Pancreas (tissue), 10 donors: ENCODE measurements at regions not wholly inside any gene's neighbourhood (a gene's known extent, or its start where the extent isn't known, plus 50 kb on each side); places are given as distances from the start of the nearest gene placed in this dataset.

Source experiments
- ATAC-seq, 4 donors: fragments of 200-7000 bp; cut with Tn5 transposase; one replicate each; pipeline versions ENCODE4 v1.8.0 to v1.9.1; 2020; ENCODE audit warnings: mild to moderate bottlenecking in 4 of 4, moderate library complexity in 4 of 4
- DNase-seq, 6 donors: peaks; one replicate each; pipeline ENCODE4 v3.0.0-alpha.2; 2020
- FAIRE-seq: peaks from 2 replicates; lab custom pipeline; 2012; peaks lifted over from hg19 to GRCh38; lab: Jason Lieb, UNC
- H3K27ac ChIP-seq, 4 donors: fragments of 200-600 bp; sonication (generic); 1 replicate in 3 of 4; 2 replicates in 1 of 4; pipeline versions ENCODE4 v1.5.0 to v1.8.0; 2020
- H3K27me3 ChIP-seq, 4 donors: fragments of 200-600 bp; one replicate each; pipeline ENCODE4 v1.8.0; 2021
- H3K36me3 ChIP-seq, 3 donors: fragments of 200-600 bp; sonication (generic) in 1 of 3; one replicate each; pipeline versions ENCODE4 v1.5.0 to v1.8.0; 2020 to 2021
- H3K4me1 ChIP-seq, 3 donors: fragments of 200-600 bp; one replicate each; pipeline ENCODE4 v1.8.0; 2021
- H3K4me3 ChIP-seq, 4 donors: fragments of 200-600 bp; sonication (generic) in 2 of 4; one replicate each; pipeline versions ENCODE4 v1.5.0 to v1.8.0; 2020 to 2021
- H3K9me3 ChIP-seq, 4 donors: fragments of 200-600 bp; one replicate each; pipeline ENCODE4 v1.8.0; 2021
- WGBS, 2 donors: extraction: QIAGEN DNeasy Blood & Tissue Kit; methylation state at CpG; one replicate each; pipeline ENCODE4 v1.1.7; 2013; 5-methylcytosine and 5-hydroxymethylcytosine counted together
- intact Hi-C, 3 donors: fragments of 100-400 bp; cut with DNase I; formaldehyde crosslinking; loops; one replicate each; pipeline versions ENCODE4 v1.11.1 to v1.14.2; 2022
- TF ChIP-seq, protein P1 (sequence below), 4 donors: fragments of 200-600 bp; sonication (generic) in 3 of 4; IDR thresholded peaks; one replicate each; pipeline versions ENCODE4 v1.5.0 to v1.8.0; 2021; ENCODE audit warnings: antibody characterized with exemption in 4 of 4
- donor health status: healthy with polysubstance abuse.
- donor health status: DM: no; HTN: no; CAD: no; lungs with moderate emphysema.
- donor health status: DM: no; HTN: no; CAD: no.
- donor health status: control.
- donor health status: control.
- donor health status: Bipolar disorder and iron deficiency.
- donor health status: DM: yes; HTN: yes; CAD: no.
- donor health status: DM: no; HTN: no; CAD: no.
- donor health status: DM: no; HTN: no; CAD: no.
- donor health status: DM: yes; HTN: yes; CAD: no.

DNA sequence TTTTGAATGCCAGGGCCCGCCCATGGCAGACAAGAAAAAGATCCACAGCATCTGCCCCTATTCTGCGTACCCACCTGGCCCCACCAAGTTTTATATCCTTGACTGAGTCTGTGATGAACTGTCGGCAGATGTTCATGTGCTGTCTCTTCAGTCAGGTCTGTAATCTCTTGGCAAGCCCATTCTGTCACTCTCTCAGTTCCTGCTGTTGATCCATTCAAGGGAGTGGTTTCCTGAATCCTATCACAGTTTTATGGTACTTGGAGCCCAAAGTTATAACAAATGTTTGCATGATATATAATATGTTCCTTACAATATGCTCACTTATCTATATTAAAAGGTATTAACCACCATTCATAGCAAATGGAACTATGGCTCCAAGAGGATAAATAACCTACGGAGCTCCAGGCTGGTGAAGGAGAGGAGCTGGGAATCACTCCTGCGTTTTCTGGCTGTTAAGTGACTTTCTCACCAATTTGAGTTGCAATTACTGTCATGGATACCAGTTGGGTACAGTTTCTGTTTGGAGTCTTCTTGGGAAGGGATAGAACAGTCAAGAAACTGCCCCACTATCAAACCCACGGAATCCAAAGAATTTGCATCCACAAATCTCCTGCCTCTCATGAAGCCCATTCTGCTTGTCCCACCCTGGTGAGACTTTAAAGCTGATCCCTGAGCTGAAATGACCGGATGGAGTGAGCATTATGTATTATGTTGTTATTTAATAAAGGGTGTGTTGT is 103.4 kb upstream of the SPRY4 start:
- no peak overlapping the region for H3K27ac ChIP-seq
- H3K27me3 ChIP-seq: no peaks in the 10 kb centered on the region
- no peaks in the 10 kb centered on the region for H3K36me3 ChIP-seq
- WGBS, 2 donors: 77 to 85% methylated on average over 7 of the region's 7 CpGs
- TF ChIP-seq, protein P1, sequence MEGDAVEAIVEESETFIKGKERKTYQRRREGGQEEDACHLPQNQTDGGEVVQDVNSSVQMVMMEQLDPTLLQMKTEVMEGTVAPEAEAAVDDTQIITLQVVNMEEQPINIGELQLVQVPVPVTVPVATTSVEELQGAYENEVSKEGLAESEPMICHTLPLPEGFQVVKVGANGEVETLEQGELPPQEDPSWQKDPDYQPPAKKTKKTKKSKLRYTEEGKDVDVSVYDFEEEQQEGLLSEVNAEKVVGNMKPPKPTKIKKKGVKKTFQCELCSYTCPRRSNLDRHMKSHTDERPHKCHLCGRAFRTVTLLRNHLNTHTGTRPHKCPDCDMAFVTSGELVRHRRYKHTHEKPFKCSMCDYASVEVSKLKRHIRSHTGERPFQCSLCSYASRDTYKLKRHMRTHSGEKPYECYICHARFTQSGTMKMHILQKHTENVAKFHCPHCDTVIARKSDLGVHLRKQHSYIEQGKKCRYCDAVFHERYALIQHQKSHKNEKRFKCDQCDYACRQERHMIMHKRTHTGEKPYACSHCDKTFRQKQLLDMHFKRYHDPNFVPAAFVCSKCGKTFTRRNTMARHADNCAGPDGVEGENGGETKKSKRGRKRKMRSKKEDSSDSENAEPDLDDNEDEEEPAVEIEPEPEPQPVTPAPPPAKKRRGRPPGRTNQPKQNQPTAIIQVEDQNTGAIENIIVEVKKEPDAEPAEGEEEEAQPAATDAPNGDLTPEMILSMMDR (IDR thresholded peaks at IDR 0.05): no peak
- FAIRE-seq (no peak), ATAC-seq (no peak), DNase-seq (no peak)
- intact Hi-C loops: no loop called here
- no peaks in the 10 kb centered on the region for H3K4me1 ChIP-seq
- no peak overlapping the region for H3K4me3 ChIP-seq
- no peaks in the 10 kb centered on the region for H3K9me3 ChIP-seq

DNA sequence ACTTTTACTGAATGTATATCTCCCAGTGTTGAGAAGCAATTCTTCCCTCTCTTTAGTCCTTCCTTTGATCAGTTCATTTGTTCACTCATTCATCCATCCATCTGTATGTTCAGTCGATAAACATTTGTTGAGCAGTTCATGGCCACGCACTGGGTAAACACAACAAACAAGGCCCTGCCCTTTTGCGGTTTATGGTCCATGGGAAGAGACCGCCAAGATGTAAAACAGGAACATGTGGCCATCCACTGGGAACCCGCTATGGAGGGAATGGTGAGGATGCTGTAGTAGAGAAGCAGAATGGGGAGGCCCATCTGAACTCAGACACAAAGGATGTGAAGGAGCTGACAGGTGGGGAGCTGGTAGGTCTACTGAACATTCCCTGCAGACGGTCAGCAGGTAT is 102.7 kb upstream of the SPRY4 start:
- Histone ChIP-seq H3K36me3 (no peaks in the 10 kb centered on the region), H3K9me3 (no peaks in the 10 kb centered on the region), H3K4me1 (no peaks in the 10 kb centered on the region), H3K4me3 (no peak overlapping the region), H3K27me3 (no peaks in the 10 kb centered on the region), H3K27ac (no peak overlapping the region)
- no peak for DNase-seq
- no peak for ATAC-seq
- TF ChIP-seq, protein P1 (IDR thresholded peaks at IDR 0.05): no peak
- FAIRE-seq: no peak
- WGBS, 2 donors: 86 to 89% methylated on average over 6 of the region's 6 CpGs
- intact Hi-C loops: no loop called here

DNA sequence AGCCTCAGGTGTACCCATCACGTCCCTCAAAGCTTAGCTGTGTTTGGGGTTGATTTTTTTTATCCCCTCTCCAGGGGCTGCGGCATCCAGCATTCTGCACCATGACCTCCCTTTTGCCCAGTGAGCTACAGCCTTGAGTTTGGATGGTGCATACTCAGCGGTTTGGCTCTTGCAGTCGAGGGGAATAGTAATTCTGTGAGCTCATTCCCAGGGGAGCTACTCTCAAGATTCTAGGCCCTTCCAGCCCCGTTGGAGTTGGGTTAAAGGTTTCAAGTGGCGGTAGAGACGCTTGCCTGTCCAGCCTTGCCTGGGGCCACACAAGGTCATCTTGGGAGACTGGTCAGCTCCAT is 102.2 kb upstream of the SPRY4 start:
- Histone ChIP-seq H3K9me3 (no peaks in the 10 kb centered on the region), H3K27ac (no peak overlapping the region), H3K36me3 (no peaks in the 10 kb centered on the region), H3K4me1 (no peaks in the 10 kb centered on the region), H3K4me3 (no peak overlapping the region), H3K27me3 (no peaks in the 10 kb centered on the region)
- intact Hi-C loops: no loop called here
- TF ChIP-seq, protein P1 (IDR thresholded peaks at IDR 0.05): no peak
- WGBS, 2 donors: 66 to 67% methylated on average over 7 of the region's 7 CpGs
- no peak for DNase-seq
- FAIRE-seq: no peak
- ATAC-seq: no peak

DNA sequence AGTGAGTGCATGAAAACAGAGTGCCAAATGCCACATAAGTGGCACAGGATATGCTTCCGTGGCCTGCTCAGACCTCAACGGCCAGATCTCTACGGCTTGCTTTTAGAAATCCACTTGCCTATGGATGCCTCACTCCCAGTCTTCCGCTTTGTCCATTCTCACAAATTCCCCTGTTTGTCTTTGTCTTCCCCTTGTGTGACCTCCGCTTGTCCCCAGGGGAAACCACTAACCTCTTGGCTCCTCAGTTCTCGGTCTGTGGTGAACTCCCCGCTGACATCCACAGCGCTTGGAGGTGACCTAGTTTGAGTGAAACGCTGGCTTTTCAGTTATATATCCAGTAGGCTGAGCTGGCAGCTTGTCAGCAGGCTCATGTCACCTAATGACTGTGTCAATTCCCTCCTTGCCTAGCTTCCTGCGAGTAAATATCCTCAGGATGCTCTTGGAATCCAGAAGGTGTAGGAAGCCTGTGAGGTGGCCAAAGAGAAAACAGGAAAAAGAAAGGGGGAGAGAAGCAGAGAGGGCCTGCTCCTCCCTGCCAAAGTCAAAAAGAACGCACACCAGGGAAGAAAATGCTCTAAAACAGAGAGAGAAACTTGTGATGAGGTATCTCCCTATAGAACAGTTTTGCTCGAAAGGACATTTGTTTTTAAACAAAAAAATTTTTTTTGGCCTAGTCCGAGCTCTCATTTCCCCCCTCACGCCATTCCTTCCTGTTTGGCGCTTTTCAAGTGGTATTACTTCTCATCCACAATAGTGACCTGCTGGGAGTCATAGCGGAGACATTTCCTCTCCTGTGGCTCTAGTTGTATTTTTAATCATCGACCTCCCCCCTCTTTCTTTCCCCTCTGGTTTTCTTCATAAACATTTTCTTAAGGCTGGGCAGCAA is 101.6 kb upstream of the SPRY4 start:
- no peak for FAIRE-seq
- H3K4me1 ChIP-seq: no peaks in the 10 kb centered on the region
- intact Hi-C loops: no loop called here
- TF ChIP-seq, protein P1 (IDR thresholded peaks at IDR 0.05): no peak
- no peaks in the 10 kb centered on the region for H3K9me3 ChIP-seq
- H3K4me3 ChIP-seq: no peak overlapping the region
- ATAC-seq: peak in 3 of 4 donors; percentile 17 to 56 (median 22)
- no peaks in the 10 kb centered on the region for H3K27me3 ChIP-seq
- no peaks in the 10 kb centered on the region for H3K36me3 ChIP-seq
- 62 to 71% methylated on average over 17 of the region's 17 CpGs for WGBS, 2 donors
- no peak overlapping the region for H3K27ac ChIP-seq
- DNase-seq: peak in 1 of 6 donors; percentile 8
